H1 (cell line): ENCODE measurements at regions not wholly inside any gene's neighbourhood (a gene's known extent, or its start where the extent isn't known, plus 50 kb on each side); places are given as distances from the start of the nearest gene placed in this dataset.

Source experiments
- CHD7 ChIP-seq: fragments of 300-600 bp; sonication (generic); IDR thresholded peaks from 2 replicates; pipeline ENCODE4 v1.7.1; 2012; ENCODE audit warnings: low read length, moderate library complexity, mild to moderate bottlenecking, inconsistent platforms; ENCODE audit not compliant: insufficient replicate concordance
- KDM1A ChIP-seq: fragments of 200-600, 300-600 bp; sonication (generic); IDR thresholded peaks from 2 replicates; pipeline ENCODE4 v1.7.1; 2016; ENCODE audit warnings: mild to moderate bottlenecking, low read length, borderline replicate concordance

- TF ChIP-seq CHD7 (no peak), KDM1A (no peak)
Measured at GRCh38 chr9:95763006-95763405, 112.5 kb upstream of the ERCC6L2 start (continued).
